Activated CD4-positive, CD25-positive, alpha-beta regulatory T cell treated with anti-CD3 and anti-CD28 coated beads, Interleukin-2, amount 50 U/mL, for 72 hours (primary cell): ENCODE measurements at regions not wholly inside any gene's neighbourhood (a gene's known extent, or its start where the extent isn't known, plus 50 kb on each side); places are given as distances from the start of the nearest gene placed in this dataset.

ENCODE experiments used
- DNase-seq: peaks from one replicate; pipeline ENCODE4 v3.0.0; 2021

DNA sequence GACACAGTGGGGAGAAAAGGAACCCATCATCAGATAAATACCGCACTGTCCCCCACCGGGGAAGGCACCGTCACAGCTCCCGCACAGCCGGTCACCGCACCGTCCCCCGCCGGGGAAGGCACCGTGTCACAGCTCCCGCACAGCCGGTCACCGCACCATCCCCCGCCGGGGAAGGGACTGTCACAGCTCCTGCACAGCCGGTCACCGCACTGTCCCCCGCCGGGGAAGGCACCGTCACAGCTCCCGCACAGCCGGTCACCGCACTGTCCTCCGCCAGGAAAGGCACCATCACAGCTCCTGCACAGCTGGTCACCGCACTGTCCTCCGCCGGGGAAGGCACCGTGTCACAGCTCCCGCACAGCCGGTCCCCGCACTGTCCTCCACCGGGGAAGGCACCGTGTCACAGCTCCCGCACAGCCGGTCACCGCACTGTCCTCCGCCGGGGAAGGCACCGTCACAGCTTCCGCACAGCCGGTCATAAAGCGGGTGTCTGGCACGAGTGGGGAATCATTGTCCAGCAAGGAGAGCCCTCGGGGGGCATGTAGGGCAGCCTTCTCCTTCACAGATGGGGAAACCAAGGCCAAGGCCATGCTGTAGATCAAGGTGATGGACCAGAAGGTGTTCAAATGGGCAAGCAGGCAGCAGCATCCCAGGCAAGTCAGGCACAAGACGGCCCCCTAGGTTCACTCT is 280.1 kb downstream of the NPHP4 start:
- no peak for DNase-seq

DNA sequence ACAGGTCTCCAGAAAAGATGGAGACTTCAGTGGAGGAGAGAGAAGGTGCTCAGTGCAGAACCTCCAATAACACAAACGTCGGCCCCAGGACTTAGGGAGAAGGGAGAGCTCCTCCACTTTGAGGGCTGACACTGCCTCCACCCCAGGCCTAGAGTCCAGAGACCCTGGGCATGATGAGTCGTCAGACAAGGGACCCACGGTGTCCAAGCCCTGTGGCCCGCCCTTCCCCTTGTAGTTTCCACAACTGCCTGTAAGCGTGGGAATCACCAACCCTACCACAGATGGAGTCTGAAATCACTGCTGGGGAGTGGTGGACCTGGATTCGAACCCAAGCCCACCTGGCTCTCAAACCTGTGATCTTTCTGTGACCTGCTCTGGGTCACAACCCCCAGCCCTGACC is 281.1 kb downstream of the NPHP4 start:
- DNase-seq: no peak

DNA sequence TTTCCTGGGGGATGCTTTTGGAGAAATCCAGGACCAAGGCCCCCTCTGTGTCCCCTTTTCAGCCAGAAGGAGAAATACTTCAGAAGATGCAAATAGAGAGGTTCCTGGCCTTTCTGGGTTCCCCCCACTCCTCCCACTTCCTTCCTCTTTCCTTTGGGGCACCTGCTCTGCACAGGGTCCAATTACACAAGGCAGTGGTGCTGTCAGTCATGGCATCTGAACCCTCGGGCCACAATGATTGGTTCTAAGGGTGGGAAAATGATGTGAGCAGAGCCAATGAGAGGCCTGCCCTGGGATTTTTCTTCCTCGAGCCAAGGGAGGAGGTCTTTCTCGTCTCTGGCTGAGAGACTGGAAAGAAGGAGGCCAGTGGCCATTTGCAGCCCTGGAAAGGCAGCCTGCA is 282.2 kb downstream of the NPHP4 start:
- DNase-seq: no peak

DNA sequence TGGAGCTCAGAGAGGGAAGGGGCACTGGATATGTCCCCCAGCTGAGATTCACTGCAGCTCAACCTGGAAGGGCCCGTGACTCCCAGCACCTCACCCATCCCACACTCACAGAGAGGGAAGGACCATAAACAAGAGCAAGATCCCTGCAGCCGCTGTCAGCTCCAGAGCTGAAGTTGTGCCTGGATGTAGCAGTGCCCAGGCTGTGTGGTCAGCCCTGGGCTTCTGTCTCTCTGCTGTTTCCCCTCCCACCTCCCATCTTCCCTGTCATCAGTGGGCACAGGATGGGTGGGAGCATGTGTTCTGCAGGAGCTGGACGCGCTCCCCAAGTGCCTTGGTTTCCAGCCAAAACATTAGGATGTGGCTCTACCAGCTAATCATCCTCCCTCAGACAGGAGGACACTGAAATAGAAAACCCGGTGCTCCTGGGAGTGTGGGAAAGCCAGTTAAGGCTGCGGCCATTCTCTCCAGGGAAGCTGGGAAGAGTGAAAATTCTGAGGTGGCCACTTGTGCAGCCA is 282.7 kb downstream of the NPHP4 start:
- DNase-seq: no peak

DNA sequence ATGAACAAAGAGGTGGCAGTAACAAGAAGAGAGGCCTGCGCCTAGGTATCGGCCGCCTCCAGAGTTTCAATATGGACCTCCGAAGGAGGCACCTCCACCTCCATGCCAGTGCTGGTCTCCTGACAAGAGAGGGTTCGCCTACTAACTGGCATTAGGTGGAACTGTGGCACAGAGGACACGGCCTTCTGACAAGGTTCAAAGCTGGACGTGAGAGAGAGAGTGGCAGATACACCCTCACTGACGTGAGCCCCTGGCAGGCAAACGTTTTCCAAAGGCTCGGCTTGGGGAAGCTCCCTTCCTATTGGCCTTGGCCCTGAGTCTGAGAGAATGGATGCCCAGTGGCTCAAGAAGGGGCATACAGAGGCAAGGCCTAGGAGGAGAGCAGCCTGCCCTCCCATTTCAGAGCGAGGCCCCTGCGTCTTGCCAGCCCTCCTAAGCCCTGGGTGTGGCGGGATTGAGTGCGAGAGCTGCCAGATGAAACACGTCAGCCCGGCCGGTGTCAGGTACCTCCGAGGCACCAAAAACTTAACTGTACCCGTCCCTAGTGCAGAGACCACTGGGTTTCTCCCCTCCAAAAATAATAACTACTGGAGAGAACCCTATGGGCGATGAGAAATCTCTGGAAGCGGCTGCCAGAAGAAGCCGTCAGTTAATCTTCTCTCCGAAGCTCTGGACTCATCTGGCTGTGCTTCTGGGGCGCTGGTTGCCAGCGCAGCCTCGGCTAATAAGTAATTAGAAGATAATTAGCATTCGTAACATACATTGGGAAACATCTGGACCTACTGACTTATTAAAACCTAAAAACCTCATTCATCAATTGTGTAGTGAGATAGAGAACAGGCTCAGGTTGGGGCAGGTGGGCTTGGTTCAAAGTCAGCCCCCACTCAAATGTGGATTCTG is 283.6 kb downstream of the NPHP4 start:
- peak; percentile 17 for DNase-seq

DNA sequence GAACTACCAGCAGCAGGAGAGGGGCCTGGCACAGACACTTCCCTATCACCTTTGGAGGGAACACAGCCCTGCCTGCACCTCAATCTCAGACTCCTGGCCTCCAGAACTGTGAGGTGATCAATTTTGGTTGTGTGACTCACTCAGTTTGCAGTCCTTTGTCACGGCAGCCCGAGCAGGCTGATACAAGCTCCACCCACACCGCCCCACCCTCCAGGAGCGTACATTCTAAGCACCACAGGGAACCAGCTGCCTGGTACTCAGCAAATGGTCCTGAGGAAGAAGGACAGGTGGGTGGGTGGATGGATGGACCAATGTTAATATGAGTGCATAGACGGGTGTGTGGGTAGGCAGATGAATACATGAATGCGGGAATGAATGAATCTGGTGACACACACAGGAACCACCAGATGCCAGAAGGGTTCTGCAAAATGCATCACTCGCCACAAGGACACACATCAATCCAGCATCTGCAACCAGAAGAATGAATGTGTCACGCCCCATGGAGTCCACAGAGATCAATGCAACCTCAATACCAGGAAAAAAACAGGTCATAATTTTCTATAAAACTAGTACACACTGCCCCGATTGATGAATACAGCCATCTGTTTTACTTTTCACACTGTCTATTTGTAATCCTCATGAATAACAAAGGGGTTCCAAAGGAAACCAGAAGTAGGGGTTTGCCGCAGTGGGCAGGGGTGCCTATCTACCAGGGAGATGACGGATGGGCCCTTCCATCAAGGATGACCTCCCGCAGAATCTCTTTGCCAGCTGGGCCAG is 284.5 kb downstream of the NPHP4 start:
- DNase-seq: peak; percentile 18

DNA sequence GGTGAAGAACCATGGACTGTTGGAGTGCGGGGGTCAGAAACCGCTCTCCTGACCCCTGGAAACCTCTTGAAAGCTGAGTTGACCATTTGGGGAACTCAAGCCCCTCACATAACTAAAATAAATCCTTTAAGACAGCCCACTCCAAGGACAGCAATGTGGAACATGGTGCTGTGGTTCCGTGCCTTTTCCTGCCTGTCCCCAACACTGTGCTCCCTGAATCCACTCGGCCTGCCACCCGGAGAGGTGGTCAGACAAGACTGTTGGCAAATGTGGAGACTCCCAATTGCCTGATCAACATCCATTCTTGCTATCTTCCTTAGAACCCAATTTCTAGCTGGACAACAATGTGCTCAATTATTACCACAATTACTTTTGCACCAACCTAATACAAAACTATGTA is 286.0 kb downstream of the NPHP4 start:
- DNase-seq: no peak

DNA sequence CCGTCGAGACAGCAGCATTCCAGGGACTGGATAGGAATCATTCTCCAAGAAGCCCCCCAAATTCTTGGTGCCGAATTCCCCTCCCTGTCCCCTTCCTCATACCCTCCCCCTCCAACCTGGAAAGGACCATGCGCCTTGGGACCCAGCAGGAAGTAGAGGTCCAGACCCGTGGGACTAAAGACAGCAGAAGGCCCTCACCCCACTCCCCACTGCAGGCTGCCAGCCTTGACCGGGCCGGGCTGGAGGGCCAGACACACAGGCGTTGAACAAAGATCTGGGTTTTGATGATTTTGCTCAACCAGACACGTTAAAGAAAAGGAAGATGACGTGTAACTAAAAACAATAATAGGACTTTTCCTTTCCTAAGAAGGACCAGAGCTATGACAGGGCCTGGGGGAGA is 286.5 kb downstream of the NPHP4 start:
- no peak for DNase-seq

DNA sequence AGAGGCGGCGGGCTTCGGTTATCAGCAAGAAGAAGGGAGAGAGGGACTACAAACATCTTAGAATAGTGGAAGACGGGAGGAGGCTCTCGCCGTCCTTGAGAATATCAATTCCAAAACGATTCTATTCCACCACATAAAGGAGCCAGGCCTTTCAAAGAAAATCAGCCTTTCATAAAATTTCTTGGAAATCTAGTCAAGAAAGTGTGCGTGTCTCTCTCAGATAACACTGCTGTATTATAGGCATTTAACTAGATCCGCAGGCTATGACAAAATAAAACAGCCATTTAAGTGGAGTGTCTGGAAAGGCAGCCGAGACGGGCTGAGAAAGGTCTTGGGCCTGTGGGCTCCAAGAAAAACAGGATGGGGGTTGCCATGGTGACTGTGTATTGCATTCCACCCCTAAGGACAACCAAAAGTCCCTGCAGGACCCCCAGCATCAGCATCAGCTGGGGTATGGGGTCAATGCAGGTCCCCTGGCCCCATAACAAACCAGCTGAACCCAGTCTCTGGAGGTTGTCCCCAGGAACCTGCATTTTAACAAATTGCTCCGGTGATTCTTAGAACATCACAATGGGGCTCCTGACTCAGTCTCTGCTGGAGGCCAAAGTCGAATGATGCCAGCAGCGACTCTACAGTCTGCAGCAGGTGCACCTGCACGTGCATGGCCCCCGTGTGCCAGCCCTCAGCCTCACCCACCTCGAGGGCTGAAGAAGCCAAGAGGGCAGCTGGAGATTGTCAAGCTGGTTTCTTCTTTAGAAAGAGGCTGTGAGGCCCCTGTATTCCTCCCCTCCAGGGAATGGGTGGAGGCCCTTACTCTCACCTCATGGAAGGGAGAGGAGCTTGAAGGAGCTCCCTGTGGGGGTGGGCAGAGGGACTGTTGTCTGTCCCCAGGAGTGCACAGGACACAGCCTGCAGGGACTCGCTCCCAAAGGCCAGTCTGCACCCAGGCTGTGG is 287.4 kb downstream of the NPHP4 start:
- no peak for DNase-seq

DNA sequence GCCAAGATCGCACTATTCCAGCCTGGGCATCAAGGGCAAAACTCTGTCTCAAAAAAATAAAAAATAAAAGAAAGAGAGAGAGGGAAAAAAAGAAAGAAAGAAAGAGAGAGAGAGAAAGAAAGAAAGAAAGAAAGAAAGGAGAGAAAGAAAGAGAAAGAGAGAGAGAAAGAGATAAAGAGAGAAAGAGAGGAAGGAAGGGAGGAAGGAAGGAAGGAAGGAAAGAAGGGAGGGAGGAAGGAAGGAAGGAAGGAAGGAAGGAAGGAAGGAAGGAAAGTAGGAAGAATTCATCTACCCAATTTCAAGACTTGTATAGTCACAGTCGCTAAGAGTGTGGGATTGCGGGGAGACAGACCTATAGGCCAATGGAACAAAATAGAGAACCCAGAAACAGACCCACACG is 290.6 kb downstream of the NPHP4 start:
- no peak for DNase-seq

DNA sequence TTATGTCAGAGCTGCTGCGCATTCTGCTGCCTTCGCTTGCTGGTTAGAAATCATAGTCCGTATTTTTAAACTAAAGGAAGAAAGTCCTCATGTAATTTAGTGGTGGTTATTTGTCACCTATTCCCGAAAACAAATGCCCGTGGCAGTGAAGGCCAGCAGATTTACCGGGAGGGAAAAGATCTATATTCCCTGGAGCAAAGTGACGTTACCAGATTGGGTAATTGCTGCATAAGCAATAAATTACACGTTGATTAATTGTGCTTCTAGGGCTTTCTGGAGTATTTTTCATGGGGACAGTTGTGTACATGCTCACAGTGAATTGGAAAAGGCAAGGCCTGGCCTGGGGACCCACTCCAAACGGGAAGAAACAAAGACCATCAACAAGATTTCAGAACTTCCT is 298.7 kb downstream of the NPHP4 start:
- no peak for DNase-seq

DNA sequence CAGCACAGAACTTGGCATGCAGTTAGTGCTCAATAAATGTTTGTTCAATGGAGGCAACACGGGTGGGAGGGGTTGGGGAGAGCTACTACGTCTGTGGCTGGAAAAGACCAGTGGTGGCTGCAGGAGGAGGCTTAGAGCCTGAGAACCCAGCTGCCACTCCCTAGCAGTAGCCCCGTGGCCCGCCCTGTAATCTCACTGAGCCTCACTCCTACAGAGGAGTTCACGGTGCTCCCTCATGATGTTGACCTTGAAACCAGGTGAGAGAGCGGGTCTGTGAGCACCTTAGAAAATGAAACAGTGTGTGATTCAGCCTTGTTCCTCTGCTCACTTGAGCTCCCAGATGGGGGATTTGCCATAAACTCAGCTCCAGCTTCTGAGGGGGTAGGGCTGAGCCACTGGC is 299.6 kb downstream of the NPHP4 start:
- no peak for DNase-seq

DNA sequence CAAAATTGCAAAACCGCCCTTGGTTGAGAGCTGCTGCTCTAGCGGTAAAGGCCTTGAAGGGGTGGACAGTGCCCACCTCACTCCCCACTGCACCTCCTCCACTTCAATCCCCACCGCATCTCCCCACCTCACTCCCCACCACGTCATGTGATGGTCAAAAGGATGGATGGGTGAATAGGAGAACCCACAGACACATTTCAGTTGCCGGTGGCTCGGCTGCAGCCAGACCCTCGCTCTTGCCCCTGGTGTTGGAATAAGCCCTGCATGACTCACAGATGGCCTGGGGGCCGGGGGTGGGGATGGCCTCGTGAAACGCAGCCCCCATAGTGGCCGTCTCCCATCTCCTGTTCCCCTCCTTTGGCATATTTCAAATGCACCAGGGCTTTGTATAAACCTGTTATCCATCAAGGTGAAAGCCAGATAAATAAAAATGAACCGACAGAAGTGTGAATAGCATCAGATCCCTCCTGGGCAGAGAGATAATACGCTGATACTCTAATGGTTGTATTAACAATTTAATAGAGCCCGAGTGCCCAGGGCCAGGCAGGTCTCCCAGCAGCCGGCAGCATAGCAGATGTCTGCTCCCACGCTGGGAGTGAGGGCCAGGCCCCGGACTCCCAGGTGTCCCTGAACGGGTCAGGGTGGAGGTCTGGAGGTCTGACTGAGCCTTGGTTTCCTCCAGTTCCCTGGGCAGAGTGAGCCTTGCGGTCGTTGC is 300.3 kb downstream of the NPHP4 start:
- no peak for DNase-seq

DNA sequence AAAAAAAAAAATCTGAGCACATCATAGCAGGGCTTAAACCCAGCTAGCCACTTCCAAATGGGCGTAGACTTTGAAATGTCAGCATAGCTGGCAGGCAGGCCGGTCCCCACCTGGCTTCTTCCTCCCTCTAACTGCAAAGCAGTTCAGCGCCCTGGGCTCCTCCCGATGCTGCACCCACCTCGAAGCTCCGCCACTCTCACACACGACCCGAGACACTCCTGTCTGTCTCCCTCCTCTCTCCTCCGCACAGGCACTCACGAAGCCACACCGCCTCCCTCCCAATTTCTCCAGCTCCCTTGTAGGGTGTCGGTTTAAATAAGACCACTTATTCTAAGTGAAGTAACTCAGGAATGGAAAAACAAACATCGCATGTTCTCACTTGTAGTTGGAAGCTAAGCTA is 301.3 kb downstream of the NPHP4 start:
- DNase-seq: no peak

DNA sequence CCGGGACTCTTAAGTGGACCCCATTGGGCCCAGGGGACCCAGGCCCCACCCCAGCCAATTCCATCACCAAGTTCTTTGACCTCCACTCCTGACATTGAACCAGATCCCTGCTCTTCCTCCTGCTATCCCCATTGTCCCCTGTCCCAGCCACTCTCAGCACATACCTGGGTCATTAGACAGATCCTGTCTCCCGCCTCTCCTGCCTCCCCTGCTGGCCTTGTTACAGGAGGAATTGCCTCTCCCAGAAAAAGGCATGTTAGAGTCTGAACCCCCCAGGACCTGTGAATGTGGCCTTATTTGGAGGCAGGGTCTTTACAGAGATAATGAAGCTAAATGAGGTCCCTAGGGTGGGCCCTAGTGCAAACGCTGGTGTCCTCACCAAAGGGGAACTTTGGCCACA is 301.9 kb downstream of the NPHP4 start:
- DNase-seq: no peak

DNA sequence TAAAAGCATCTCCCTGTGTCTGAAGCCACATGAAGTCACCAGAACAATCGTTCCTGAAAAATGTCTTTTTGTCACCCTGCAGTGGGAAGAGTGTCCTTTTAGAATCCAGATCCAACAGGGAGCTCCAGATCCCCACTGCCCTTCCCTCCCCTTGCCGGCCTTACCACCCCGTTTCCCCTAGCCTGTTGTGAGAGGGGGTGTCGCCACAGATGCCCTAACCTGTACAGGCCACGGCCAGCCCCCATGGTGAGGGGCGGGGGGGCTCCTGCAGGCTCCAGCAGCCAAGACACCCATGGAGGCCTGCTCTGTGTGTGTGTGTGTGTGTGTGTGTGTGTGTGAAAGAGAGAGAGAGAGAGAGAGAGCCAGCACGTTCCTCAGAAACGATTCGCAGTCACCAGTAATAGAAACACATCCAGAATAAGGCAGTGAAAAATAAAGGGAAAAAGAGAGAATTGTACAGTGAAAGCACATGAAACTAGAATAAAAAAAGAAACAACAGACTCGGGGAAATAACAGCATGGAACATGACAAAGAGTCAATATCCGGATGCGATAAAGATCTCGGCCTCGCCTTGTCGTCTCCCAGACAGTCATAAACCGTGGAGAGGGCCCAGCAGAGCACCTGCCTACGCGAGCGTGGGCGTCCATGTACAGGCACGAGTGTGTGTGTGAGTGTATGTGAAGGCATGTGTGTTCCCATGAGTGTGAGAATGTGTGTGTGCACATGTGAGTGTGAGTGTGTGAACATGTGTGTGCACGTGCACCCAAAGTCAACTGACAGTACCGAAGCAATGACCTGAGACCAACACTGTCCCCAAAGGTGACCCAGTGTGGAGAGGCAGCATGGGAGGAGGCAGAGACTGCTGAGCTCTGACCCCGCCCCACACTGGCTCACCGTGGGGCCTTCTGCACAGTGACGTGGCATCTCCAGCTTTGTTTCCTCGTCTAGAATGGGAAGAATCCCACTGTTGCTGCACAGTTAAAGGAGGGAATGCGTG is 303.8 kb downstream of the NPHP4 start:
- DNase-seq: no peak

DNA sequence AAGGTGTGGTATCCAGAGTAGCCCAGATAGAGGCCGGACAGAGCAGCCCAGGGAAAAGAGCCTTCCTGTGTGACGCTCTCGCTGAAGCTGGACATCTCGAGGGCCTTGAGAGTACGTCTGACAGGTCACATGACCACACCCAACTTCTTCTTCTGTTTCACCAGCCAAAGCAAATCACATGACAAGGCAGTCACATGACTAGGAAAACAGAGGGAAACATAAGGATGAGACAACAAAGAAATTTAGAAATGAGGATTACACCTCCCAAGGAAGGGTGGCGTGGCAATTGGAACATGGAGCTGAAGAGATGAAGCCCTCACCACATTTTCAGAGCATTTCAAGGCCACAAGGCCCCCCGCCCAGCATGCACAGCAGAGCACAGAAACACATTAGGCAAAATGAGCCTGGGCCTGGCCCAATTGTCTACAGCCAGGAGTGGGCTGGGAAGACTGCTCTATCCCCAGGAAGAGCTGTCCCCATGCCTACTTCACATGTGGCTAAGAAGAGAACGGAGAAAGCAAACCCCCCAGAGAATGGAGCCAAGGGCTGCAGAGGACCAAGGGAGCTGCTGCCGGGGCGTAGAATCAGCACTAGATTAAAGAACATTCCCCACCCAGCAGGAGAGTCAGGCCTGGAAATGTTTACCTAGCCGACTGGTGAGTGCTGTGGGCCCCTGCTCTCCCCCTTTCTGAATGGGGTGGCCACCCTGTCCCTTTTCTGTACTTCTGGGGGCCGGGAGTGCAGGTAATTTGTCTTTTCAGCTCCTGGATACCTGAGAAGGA is 305.1 kb downstream of the NPHP4 start:
- DNase-seq: no peak

DNA sequence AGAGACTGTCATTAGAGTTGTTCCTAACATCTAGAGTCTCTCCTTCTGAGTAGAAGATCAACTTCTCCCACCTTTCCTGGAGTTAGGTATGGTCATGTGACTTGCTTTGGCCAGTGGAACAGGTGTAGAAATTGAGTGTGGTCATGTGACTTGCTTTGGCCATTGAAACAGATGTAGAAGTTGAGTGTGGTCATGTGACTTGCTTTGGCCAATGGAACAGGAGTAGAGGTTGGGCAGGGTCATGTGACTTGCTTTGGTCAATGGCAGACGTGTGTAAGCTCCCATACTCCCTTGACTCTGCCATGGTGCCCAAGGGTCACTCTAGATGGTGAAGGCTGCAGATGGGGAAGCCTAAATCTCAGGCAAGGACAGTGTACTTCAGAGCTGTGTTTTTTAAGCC is 306.0 kb downstream of the NPHP4 start:
- no peak for DNase-seq

DNA sequence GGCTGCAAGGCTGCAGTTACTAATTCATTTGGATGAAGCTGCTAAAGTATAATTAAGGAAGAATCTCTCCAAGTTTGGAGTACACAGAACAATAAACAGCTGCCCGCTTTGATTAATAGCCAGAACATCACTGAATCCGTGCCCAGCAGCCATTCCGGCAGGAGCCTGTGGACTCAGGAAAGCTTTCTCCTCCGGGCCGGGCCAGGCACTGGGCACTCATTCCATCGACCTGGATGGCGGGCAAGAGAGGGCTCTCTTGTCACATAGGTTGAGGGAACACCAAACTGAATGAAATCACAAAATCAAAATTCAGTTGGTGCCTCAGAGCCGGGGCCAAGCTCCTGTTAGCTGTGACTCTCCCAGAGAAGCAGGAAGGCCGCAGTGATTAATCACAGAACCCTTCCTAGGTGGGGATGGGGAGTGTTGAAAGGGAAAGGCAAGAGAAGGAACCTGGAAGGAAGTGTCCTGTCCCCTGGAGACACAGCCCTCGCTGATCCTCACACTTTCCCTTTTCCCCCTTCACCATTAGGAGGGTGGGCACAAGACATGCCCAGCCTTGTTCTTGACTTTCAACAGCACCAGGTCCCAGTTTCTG is 306.7 kb downstream of the NPHP4 start:
- no peak for DNase-seq
